Body of pancreas (tissue), 4 donors: ENCODE measurements at regions not wholly inside any gene's neighbourhood (a gene's known extent, or its start where the extent isn't known, plus 50 kb on each side); places are given as distances from the start of the nearest gene placed in this dataset.

Source experiments
- ATAC-seq: fragments of 150-250 bp; one replicate; pipeline ENCODE4 v1.9.1; 2016
- DNase-seq, 4 donors: peaks; one replicate each; pipeline ENCODE4 v3.0.0-alpha.2; 2019
- H3K27ac ChIP-seq, 4 donors: fragments of 200-600 bp; sonication (generic); 1 replicate in 3 of 4; 2 replicates in 1 of 4; pipeline versions ENCODE4 v1.5.1 to v1.6.1; 2016 to 2019; ENCODE audit warnings: mild to moderate bottlenecking in 1 of 4, mixed read lengths in 1 of 4, moderate library complexity in 1 of 4
- H3K27me3 ChIP-seq, 2 donors: fragments of 200-600 bp; sonication (generic); one replicate each; pipeline ENCODE4 v1.6.0; 2016; ENCODE audit warnings: mild to moderate bottlenecking in 1 of 2
- H3K36me3 ChIP-seq, 2 donors: fragments of 200-600 bp; sonication (generic); replicated peaks in 1 of 2; 2 replicates each; pipeline ENCODE4 v1.5.1; 2016; ENCODE audit warnings: low read depth in 2 of 2; ENCODE audit not compliant: insufficient read depth in 1 of 2
- H3K4me1 ChIP-seq: fragments of 200-600 bp; sonication (generic); one replicate; pipeline ENCODE4 v1.6.0; 2016
- H3K4me3 ChIP-seq, 2 donors: fragments of 200-600 bp; sonication (generic); 1 replicate in 1 of 2; 2 replicates in 1 of 2; pipeline ENCODE4 v1.5.1; 2016 to 2019
- H3K9me3 ChIP-seq, 3 donors: fragments of 200-600 bp; sonication (generic); 1 replicate in 2 of 3; 2 replicates in 1 of 3; pipeline ENCODE4 v1.5.1; 2016
- CTCF ChIP-seq, 7 experiments: fragments of 450-650 bp in 4 of 7; fragments of 200-600 bp in 3 of 7; sonication (generic) in 3 of 7; IDR thresholded peaks; one replicate each; pipeline ENCODE4 v1.5.1; 2016 to 2019; ENCODE audit warnings: antibody characterized with exemption in 7 of 7
- POLR2A ChIP-seq, 3 donors: fragments of 450-650 bp; IDR thresholded peaks; one replicate each; pipeline ENCODE4 v1.6.1; 2016; ENCODE audit warnings: antibody characterized with exemption in 3 of 3, mild to moderate bottlenecking in 2 of 3
- WGBS, 2 donors: methylation state at CpG; one replicate each; pipeline ENCODE4 v1.1.5; 2017; 5-methylcytosine and 5-hydroxymethylcytosine counted together
- intact Hi-C: fragments of 100-400 bp; cut with DNase I; formaldehyde crosslinking; loops from one replicate; pipeline ENCODE4 v1.15.1; 2023

DNA sequence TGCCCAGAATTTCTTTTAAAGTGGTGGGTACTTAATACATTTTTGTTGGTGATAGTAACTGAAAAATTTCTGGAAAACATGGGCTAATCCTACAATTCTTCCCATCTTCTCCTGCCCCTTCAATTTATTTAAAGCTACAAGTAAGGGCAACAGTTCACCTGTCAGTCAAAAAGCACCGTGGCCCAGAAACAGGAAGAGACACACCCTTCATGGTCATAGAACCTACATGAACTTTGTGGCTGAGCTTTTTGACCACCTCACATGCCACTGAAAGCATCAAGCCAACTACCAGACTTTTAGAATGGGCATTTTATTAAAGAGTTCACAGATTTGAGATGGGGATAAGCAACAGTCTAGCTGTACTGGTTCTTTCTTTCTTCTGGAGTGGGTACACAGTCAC is 201.1 kb upstream of the CNR1 start:
- Histone ChIP-seq H3K27ac (no peak overlapping the region), H3K4me3 (no peak overlapping the region), H3K36me3 (no peaks in the 10 kb centered on the region), H3K9me3 (no peaks in the 10 kb centered on the region), H3K4me1 (no peaks in the 10 kb centered on the region), H3K27me3 (no peaks in the 10 kb centered on the region)
- ATAC-seq (no peak), DNase-seq (no peak)
- no peak for TF ChIP-seq POLR2A (IDR thresholded peaks at IDR 0.05)
- no peak for TF ChIP-seq CTCF (IDR thresholded peaks at IDR 0.05)
- 9 to 26% methylated on average over 1 of the region's 1 CpG for WGBS, 2 donors
- intact Hi-C loops, result no loop called here

GRCh38 chr6:88366672-88367071 is 200.5 kb upstream of the CNR1 start:
- ATAC-seq (no peak), DNase-seq (no peak)
- no peaks in the 10 kb centered on the region for H3K9me3 ChIP-seq
- no peak overlapping the region for H3K27ac ChIP-seq
- no peaks in the 10 kb centered on the region for H3K4me1 ChIP-seq
- H3K4me3 ChIP-seq, result no peak overlapping the region
- 43 to 61% methylated on average over 2 of the region's 2 CpGs for WGBS, 2 donors
- H3K36me3 ChIP-seq, result no peaks in the 10 kb centered on the region
- no peaks in the 10 kb centered on the region for H3K27me3 ChIP-seq
- TF ChIP-seq CTCF (IDR thresholded peaks at IDR 0.05) (no peak), POLR2A (IDR thresholded peaks at IDR 0.05) (no peak)
- intact Hi-C loops, result no loop called here

GRCh38 chr6:88365656-88366055 is 199.5 kb upstream of the CNR1 start:
- Histone ChIP-seq H3K4me3 (no peak overlapping the region), H3K4me1 (no peaks in the 10 kb centered on the region), H3K27me3 (no peaks in the 10 kb centered on the region), H3K27ac (no peak overlapping the region), H3K9me3 (no peaks in the 10 kb centered on the region), H3K36me3 (no peaks in the 10 kb centered on the region)
- WGBS, 2 donors, result 50 to 57% methylated on average over 2 of the region's 2 CpGs
- intact Hi-C loops, result no loop called here
- ATAC-seq (no peak), DNase-seq (no peak)
- TF ChIP-seq POLR2A (IDR thresholded peaks at IDR 0.05) (no peak), CTCF (IDR thresholded peaks at IDR 0.05) (no peak)

- Histone ChIP-seq H3K4me3 (no peak overlapping the region), H3K4me1 (no peaks in the 10 kb centered on the region), H3K27ac (no peak overlapping the region), H3K27me3 (no peaks in the 10 kb centered on the region), H3K9me3 (no peaks in the 10 kb centered on the region), H3K36me3 (no peaks in the 10 kb centered on the region)
- WGBS, 2 donors, result 55 to 65% methylated on average over 2 of the region's 2 CpGs
- DNase-seq (no peak), ATAC-seq (no peak)
- TF ChIP-seq POLR2A (IDR thresholded peaks at IDR 0.05), result no peak
- no peak for TF ChIP-seq CTCF (IDR thresholded peaks at IDR 0.05)
- intact Hi-C loops, result no loop called here
Measured at GRCh38 chr6:88365230-88365629, 199.1 kb upstream of the CNR1 start.

DNA sequence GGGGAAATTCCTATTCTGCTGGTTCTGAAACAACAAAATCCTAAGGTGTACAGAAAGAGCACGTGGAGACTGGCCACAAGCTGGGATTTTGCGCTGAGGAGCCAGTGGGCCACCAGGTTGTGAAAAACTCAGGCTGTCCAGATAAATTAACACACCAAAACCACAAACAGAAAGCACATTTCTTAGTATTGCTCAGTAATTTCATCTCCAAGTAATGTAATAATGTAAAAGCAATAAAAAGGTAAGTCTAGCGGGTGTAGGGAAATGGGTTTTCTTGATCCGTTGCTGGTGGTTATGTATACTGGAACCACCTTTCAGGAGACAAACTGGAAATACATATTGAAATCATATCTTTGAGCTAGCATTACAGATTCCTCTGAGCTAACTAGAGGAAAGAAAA is 195.6 kb upstream of the CNR1 start:
- WGBS, 2 donors, result 68 to 83% methylated on average over 4 of the region's 4 CpGs

More for the DNA sequence above, 195.6 kb upstream of the CNR1 start:
- intact Hi-C loops, result no loop called here
- Histone ChIP-seq H3K36me3 (no peaks in the 10 kb centered on the region), H3K27me3 (no peaks in the 10 kb centered on the region), H3K27ac (no peak overlapping the region), H3K9me3 (no peaks in the 10 kb centered on the region), H3K4me3 (no peak overlapping the region), H3K4me1 (no peaks in the 10 kb centered on the region)
- no peak for DNase-seq
- no peak for ATAC-seq
- TF ChIP-seq POLR2A (IDR thresholded peaks at IDR 0.05), result no peak
- no peak for TF ChIP-seq CTCF (IDR thresholded peaks at IDR 0.05)
